NB4 (cell line): ENCODE measurements at regions not wholly inside any gene's neighbourhood (a gene's known extent, or its start where the extent isn't known, plus 50 kb on each side); places are given as distances from the start of the nearest gene placed in this dataset.

Experiments
- DNase-seq: peaks from one replicate; pipeline ENCODE4 v3.0.0; 2010; ENCODE audit warnings: low read depth
- H3K4me3 ChIP-seq: one replicate; pipeline ENCODE4 v1.5.1; 2011; ENCODE audit warnings: mild to moderate bottlenecking, low read depth, low read length, moderate library complexity
- CTCF ChIP-seq: IDR thresholded peaks from one replicate; pipeline ENCODE4 v1.5.1; 2012; ENCODE audit warnings: low read depth, low read length
- MAX ChIP-seq: IDR thresholded peaks from 2 replicates; pipeline ENCODE4 v1.6.1; 2011; ENCODE audit warnings: low read depth, low read length
- MYC ChIP-seq: IDR thresholded peaks from 2 replicates; pipeline ENCODE4 v1.6.1; 2011; ENCODE audit warnings: low read depth, low read length
- POLR2A ChIP-seq: IDR thresholded peaks from 2 replicates; pipeline ENCODE4 v1.6.1; 2011; ENCODE audit warnings: mild to moderate bottlenecking; ENCODE audit not compliant: insufficient read length; ENCODE audit errors: extremely low read depth

- TF ChIP-seq POLR2A: no peak
- no peak for TF ChIP-seq CTCF
- no peak for TF ChIP-seq MAX
- no peak for TF ChIP-seq MYC
- DNase-seq: peak; percentile 5
- no peak overlapping the region for H3K4me3 ChIP-seq
Observed at GRCh38 chr1:221873673-221874072, 131.8 kb upstream of the DUSP10 start.

GRCh38 chr1:221871056-221871455 is 129.2 kb upstream of the DUSP10 start:
- no peak for DNase-seq
- H3K4me3 ChIP-seq: no peak overlapping the region
- TF ChIP-seq POLR2A (no peak), MYC (no peak), MAX (no peak), CTCF (no peak)

- no peak overlapping the region for H3K4me3 ChIP-seq
- TF ChIP-seq CTCF: no peak
- TF ChIP-seq POLR2A: no peak
- TF ChIP-seq MAX: no peak
- no peak for TF ChIP-seq MYC
- DNase-seq: no peak
Observed at GRCh38 chr1:221869779-221870178, 127.9 kb upstream of the DUSP10 start.

- TF ChIP-seq MYC (no peak), MAX (no peak), POLR2A (no peak), CTCF (no peak)
- DNase-seq: no peak
- H3K4me3 ChIP-seq: no peak overlapping the region
Observed at GRCh38 chr1:221868593-221869303, 126.9 kb upstream of the DUSP10 start.

DNA sequence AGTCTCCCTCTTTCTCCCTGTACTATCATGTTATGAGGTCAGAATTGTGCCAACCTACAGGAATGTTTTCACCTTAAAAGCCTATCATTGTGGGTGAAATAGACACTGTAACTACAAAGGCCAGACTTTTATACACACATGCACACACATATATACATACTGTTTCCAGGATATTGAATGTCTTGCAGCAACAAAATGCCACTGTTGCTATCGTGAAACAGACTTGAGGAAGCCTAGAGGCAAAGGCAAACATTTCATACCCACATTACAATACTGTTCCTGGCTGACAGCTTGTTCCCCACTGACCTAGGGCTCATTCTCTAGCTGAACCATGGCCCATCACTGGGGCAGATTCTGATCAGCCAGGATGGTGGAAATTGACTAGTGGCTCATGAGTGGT is 125.1 kb upstream of the DUSP10 start:
- TF ChIP-seq MYC (no peak), MAX (no peak), POLR2A (no peak), CTCF (no peak)
- DNase-seq: no peak

DNA sequence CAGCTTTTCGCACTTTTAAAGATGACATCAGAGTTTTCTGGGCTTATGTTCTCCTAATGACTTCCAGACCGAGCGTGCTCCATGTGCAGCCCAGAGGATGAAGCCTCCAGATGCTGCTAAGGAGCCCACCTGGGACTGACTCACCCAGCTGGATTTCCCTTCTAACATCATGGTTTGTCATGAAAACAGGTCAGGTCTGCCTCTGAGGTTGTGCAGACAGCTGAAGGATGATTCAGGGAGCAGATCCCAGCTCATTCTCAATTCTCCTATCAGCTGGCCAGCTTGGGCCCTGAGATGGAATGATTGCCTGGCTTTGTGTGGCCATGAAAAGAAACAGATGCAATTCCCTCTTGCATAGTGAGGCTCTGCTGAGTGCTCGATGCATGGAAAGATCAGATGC is 123.9 kb upstream of the DUSP10 start:
- TF ChIP-seq CTCF (no peak), POLR2A (no peak), MYC (no peak), MAX (no peak)
- no peak overlapping the region for H3K4me3 ChIP-seq
- no peak for DNase-seq

More for the DNA sequence above, 125.1 kb upstream of the DUSP10 start:
- no peak overlapping the region for H3K4me3 ChIP-seq
